ENCODE measurements at regions not wholly inside any gene's neighbourhood (a gene's known extent, or its start where the extent isn't known, plus 50 kb on each side); places are given as distances from the start of the nearest gene placed in this dataset.

- TF ChIP-seq CTCF (IDR thresholded peaks at IDR 0.05) (no peak), POLR2A (IDR thresholded peaks at IDR 0.05) (no peak)
These were observed 165.4 kb downstream of the SI start for GRCh38 chr3:164912916-164913315.

All from heart left ventricle (tissue), 13 donors.